DND-41 (cell line): ENCODE measurements at regions not wholly inside any gene's neighbourhood (a gene's known extent, or its start where the extent isn't known, plus 50 kb on each side); places are given as distances from the start of the nearest gene placed in this dataset.
"Not testable (repeated sequence)": the region's sequence is repeated elsewhere in the genome, so short reads cannot be mapped to it uniquely, and the experiment has no call there.

Experiments
- ATAC-seq: fragments of 200-7000 bp; cut with Tn5 transposase; 3 replicates; pipeline ENCODE4 v1.9.1; 2021; ENCODE audit warnings: low read depth; ENCODE audit not compliant: insufficient read depth
- DNase-seq: peaks from one replicate; pipeline ENCODE4 v3.0.0-alpha.2; 2020
- H2AFZ ChIP-seq: 2 replicates; pipeline ENCODE4 v1.6.0; 2012; ENCODE audit warnings: low read depth, low read length
- H3K27ac ChIP-seq: 2 replicates; pipeline ENCODE4 v1.5.1; 2012; ENCODE audit warnings: low read length, inconsistent platforms
- H3K27me3 ChIP-seq: fragments of 200-600 bp; sonication (generic); 2 replicates; pipeline ENCODE4 v1.6.0; 2012; ENCODE audit warnings: low read length, mild to moderate bottlenecking, inconsistent platforms; ENCODE audit not compliant: insufficient read depth, poor library complexity
- H3K36me3 ChIP-seq: 2 replicates; pipeline ENCODE4 v1.5.1; 2012; ENCODE audit warnings: low read length, inconsistent platforms; ENCODE audit not compliant: insufficient read depth
- H3K4me1 ChIP-seq: 2 replicates; pipeline ENCODE4 v1.5.1; 2012; ENCODE audit warnings: mild to moderate bottlenecking, low read length; ENCODE audit not compliant: insufficient read depth
- H3K4me2 ChIP-seq: 2 replicates; pipeline ENCODE4 v1.6.0; 2012; ENCODE audit warnings: mild to moderate bottlenecking, moderate library complexity, low read length, inconsistent platforms; ENCODE audit not compliant: insufficient read depth
- H3K4me3 ChIP-seq, 2 experiments: fragments of 200-600 bp in 1 of 2; shearing (Covaris generic) in 1 of 2; 2 replicates each; pipeline ENCODE4 v1.5.1; 2012 to 2016; ENCODE audit warnings: inconsistent platforms in 2 of 2, low read length in 2 of 2, mild to moderate bottlenecking in 2 of 2, low read depth in 1 of 2, moderate library complexity in 1 of 2
- H3K79me2 ChIP-seq: 2 replicates; pipeline ENCODE4 v1.6.0; 2012; ENCODE audit warnings: low read length, inconsistent platforms; ENCODE audit not compliant: insufficient read depth
- H3K9ac ChIP-seq: 2 replicates; pipeline ENCODE4 v1.6.0; 2012; ENCODE audit warnings: low read depth, mild to moderate bottlenecking, inconsistent platforms, low read length, moderate library complexity
- H3K9me3 ChIP-seq: 2 replicates; pipeline ENCODE4 v1.5.1; 2012; ENCODE audit warnings: low read length, moderate library complexity, mild to moderate bottlenecking, inconsistent platforms; ENCODE audit not compliant: insufficient read depth, severe bottlenecking
- H4K20me1 ChIP-seq: 2 replicates; pipeline ENCODE4 v1.6.0; 2012; ENCODE audit warnings: low read length; ENCODE audit not compliant: insufficient read depth

DNA sequence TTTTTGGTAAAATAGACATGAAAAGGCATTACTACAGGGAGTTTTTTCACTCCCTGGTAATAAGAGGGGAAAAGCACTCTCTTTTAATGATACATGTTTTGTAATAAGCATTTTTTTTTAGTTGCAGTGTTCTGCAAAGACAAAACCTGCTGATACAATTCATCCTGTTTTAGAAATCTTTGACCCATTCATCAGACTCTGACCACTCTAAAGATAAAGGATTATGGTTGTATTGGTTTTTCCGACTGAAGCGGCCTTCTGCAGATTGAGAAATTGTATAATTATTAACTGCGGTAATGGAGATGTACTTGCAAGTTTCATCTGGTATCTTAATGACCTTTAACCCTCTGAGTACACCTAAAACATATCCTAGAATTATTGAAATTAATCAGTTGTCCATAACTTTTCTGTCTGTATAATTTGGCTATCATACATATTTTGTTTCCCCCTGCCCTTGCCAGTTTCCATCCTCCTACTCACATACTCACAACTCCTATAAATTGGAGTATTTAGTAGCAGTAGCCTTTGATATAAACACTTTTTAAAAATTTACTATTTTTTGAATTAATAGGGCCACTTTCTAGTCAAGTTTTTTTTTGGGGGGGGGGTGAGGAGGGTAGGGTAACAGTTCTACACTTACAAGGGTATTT lies 79.4 kb downstream of the SYT15B start:
- H3K4me3 ChIP-seq, H3K27ac ChIP-seq, H4K20me1 ChIP-seq, H3K27me3 ChIP-seq, H3K36me3 ChIP-seq, H3K9me3 ChIP-seq, ATAC-seq, H3K9ac ChIP-seq, H3K79me2 ChIP-seq, H3K4me2 ChIP-seq, H2AFZ ChIP-seq, DNase-seq, H3K4me1 ChIP-seq: not testable (repeated sequence)

DNA sequence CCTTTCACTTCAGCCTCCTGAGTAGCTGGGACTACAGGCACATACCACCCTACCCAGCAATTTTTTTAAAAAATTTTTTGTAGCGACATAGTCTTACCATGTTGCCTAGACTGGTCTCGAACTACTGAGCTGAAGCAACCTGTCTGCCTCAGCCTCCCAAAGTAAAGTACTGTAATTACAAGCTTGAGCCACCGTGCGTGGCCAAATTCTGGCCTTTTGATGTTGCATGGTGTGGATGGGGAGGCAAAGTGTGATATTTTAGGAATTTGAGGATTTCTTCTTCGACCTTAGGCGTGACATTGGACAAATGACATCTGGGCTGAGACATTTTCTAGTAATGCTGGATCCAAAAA lies 81.8 kb downstream of the SYT15B start:
- ATAC-seq, H3K9me3 ChIP-seq, H4K20me1 ChIP-seq, H3K27me3 ChIP-seq, H3K79me2 ChIP-seq, H2AFZ ChIP-seq, H3K4me1 ChIP-seq, H3K9ac ChIP-seq, DNase-seq, H3K4me2 ChIP-seq, H3K36me3 ChIP-seq, H3K4me3 ChIP-seq, H3K27ac ChIP-seq: not testable (repeated sequence)

DNA sequence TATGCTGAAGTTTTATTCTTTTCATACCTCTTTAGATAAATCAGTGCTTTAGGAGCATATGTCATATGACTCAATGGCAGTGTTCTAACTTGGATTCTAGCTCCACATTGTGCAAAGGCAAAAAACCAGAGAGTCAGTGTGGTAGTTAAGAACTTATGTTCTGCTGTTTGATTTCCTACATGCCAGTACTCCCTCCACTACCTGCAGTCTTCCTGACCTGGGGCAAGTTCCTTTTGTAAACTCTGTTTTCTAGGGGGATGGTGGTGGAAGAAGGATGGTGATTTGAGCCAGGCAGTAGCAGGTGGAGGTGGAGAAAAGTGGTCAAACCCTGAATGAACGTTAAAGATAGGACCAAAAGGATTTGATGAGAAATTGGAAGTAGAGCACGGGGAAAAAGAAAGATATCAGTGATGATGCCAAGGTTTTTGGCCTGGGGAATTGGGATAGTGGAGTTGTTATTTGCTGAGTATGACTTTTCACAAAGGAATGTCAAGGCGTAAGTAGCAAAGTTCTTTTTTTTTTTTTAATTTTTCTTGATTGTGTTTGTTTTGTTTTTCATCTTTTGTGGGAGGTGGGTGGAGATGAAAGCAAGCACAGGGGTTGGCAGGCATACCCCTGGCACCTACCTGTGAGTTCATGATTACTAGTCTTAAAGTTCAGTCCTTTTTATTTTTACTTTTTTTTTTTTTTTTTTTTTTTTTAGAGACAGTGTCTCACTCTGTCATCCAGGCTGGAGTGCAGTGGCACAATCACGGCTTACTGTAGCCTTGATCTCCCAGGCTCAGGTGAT lies 82.3 kb downstream of the SYT15B start:
- not testable (repeated sequence) for H3K27ac ChIP-seq, H3K9ac ChIP-seq, H3K4me1 ChIP-seq, H3K36me3 ChIP-seq, H2AFZ ChIP-seq, ATAC-seq, H3K79me2 ChIP-seq, H4K20me1 ChIP-seq, H3K27me3 ChIP-seq, H3K4me2 ChIP-seq, DNase-seq, H3K4me3 ChIP-seq, H3K9me3 ChIP-seq

DNA sequence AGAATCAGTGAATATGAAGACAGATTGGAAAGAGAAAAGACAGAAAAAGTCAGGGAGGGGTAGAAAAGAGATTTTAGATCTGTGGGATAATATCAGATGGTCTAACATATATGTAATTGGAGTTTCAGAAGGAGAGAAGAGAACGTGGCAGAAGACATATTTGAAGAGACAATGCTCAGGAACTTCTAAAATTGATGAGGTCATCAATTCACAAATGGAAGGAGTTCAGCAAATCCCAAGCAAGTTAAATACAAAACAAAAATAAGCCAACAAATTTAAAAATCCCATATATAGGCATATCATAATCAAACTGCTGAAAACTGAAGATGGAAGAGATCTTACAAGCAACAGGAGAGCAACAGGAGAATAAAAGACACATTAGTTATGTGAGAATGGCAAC lies 87.3 kb downstream of the SYT15B start:
- DNase-seq, H3K79me2 ChIP-seq, H3K4me3 ChIP-seq, H3K4me2 ChIP-seq, H2AFZ ChIP-seq, H3K9me3 ChIP-seq, H3K4me1 ChIP-seq, H4K20me1 ChIP-seq, H3K27ac ChIP-seq, H3K36me3 ChIP-seq, H3K27me3 ChIP-seq, H3K9ac ChIP-seq, ATAC-seq: not testable (repeated sequence)

DNA sequence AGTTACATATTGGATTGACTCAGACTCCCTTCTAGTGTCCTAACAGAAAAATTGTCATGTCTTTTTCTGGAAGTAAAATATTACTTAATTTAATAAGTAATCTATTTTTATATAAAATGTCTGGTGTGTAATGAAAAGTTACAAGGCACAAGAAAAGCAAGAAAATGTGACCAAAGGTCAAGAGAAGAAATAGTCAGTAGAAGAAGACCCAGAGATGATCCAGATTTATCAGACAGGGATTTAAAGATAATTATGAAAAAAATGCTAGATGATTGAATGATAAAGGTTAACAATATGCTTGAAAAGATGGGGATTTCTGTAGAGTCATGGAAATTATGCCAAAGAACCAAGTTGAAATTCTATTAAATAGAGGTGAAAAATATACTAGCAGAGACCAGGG lies 87.8 kb downstream of the SYT15B start:
- not testable (repeated sequence) for ATAC-seq, DNase-seq, H4K20me1 ChIP-seq

DNA sequence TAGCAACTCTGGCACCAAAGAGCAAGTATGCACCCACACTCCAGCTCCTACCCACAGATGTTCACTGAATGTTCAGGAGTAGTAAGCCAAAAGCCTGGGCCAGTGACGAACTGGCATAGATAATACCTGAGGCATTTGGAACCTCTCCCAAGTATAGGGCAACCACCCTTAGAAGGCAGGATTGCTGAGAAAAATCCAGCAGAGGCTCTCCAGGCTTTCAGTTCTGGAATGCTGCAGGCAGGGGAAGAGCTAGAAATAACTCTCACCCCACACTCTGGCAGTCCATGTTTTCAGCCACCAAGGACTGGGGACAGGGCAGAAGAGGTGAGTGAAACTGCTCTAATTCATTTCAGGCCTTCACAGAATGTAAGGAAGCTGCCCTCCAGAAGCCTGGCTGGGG lies 90.3 kb downstream of the SYT15B start:
- not testable (repeated sequence) for H3K79me2 ChIP-seq, H3K4me1 ChIP-seq, ATAC-seq, H2AFZ ChIP-seq, H3K9me3 ChIP-seq, H3K27ac ChIP-seq, DNase-seq, H3K36me3 ChIP-seq, H3K4me2 ChIP-seq, H3K9ac ChIP-seq, H3K4me3 ChIP-seq, H4K20me1 ChIP-seq, H3K27me3 ChIP-seq

More for the DNA sequence above, 87.8 kb downstream of the SYT15B start:
- not testable (repeated sequence) for H3K27ac ChIP-seq, H2AFZ ChIP-seq, H3K79me2 ChIP-seq, H3K36me3 ChIP-seq, H3K9me3 ChIP-seq, H3K4me2 ChIP-seq, H3K27me3 ChIP-seq, H3K9ac ChIP-seq, H3K4me1 ChIP-seq, H3K4me3 ChIP-seq

DNA sequence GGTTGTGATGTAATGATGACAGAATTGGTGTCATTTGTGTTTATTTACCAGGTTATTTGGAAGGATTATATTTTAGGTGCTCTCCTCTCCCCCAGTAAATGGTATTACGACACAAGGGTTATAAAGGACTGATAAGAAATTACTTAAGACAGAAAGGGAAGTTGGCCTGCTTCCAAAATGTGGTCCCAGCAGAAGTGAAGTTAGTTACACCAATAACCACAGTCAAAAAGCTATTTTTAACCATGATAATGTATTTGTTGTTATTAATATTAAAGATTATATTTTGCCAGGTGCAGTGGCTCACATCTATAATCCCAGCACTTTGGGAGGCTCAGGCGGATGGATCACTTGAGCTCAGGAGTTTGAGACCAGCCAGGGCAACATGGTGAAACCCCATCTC lies 92.5 kb downstream of the SYT15B start:
- H3K9ac ChIP-seq, H3K4me1 ChIP-seq, H3K4me2 ChIP-seq, H3K9me3 ChIP-seq, ATAC-seq, H3K79me2 ChIP-seq, H3K4me3 ChIP-seq, H3K36me3 ChIP-seq, H4K20me1 ChIP-seq, H3K27me3 ChIP-seq, DNase-seq, H3K27ac ChIP-seq, H2AFZ ChIP-seq: not testable (repeated sequence)

DNA sequence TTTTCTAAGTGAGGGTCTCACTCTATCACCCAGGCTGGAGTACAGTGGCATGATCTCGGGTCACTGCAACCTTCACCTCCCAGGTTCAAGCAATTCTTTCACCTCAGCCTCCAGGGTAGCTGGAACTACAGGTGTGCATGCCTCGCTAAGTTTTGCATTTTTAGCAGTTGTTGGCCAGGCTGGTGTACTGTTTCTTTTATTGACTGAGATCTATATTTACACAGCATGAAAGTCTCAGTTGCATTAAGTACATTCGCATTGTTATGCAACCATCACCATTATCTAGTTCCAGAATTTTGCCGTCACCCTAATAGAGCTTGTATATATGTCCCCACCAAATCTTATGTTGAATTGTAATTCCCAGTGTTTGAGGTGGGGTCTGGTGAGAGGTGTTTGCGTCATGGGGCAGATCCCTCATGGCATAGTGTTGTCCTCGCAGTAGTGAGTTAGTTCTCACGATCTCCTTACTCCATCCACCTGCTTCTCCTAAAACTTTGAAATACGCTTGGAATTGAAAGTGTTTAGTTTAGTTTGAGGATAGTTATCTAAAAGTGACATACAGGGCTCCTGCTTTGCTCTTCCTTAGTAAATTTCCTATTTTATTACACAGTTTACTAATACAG lies 101.3 kb downstream of the SYT15B start:
- H4K20me1 ChIP-seq, H3K27ac ChIP-seq, H3K4me3 ChIP-seq, H3K36me3 ChIP-seq, H3K79me2 ChIP-seq, H3K9me3 ChIP-seq, H3K9ac ChIP-seq, H2AFZ ChIP-seq, ATAC-seq, DNase-seq, H3K4me2 ChIP-seq, H3K4me1 ChIP-seq, H3K27me3 ChIP-seq: not testable (repeated sequence)
